GM19467 (cell line): ENCODE measurements at regions not wholly inside any gene's neighbourhood (a gene's known extent, or its start where the extent isn't known, plus 50 kb on each side); places are given as distances from the start of the nearest gene placed in this dataset.
A peak's percentile ranks its signal among the peaks of the same experiment; 100 is the strongest.
"Not testable (repeated sequence)": the region's sequence is repeated elsewhere in the genome, so short reads cannot be mapped to it uniquely, and the experiment has no call there.

ENCODE experiments used
- ATAC-seq: cut with Tn5 transposase; IDR thresholded peaks from one replicate; pipeline ENCODE4 v1.9.1; 2021; ENCODE audit warnings: mild to moderate bottlenecking, moderate library complexity; ENCODE audit not compliant: unreplicated experiment

DNA sequence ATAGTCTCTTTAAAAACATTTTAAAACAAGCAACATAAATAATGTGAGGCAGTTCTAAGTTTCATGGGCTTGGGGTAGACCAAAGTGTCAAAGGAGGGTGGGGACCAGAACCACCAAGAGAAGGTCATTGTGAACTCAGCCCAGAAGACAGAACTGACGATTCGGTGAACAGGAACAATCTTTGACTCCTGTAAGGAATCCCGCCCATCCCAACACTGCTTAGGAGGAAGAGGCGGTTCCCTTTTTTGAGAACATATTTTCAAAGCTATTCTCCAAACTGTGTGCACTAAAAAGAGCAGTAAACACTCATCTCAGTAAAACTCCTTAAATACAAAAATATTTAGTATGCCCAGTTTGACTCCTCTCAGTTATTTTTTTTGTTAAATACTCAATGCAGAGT lies 176.5 kb upstream of the TLE4 start:
- ATAC-seq: no peak

DNA sequence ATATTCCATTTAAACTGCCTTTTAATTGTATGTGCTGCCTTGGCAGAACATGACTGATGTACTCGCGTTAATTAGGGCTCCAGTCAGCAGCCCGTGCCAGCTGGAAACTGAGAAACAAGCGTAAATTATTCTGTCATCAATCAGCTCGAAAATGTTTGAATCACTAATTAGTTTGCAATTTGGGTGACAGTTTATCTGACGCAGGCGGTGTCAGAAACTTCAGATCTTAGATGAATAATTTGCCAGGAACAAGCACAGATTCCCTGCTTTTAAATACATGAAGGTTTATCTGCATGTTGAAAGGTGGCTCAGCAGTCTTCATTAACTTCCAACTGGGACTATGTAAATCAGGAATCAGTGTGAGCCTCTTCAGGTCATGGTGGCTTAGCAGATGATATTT lies 176.0 kb upstream of the TLE4 start:
- no peak for ATAC-seq

GRCh38 chr9:79396168-79396567 lies 175.6 kb upstream of the TLE4 start:
- no peak for ATAC-seq

GRCh38 chr9:79403495-79403894 lies 168.3 kb upstream of the TLE4 start:
- ATAC-seq: no peak

GRCh38 chr9:79408200-79408599 lies 163.6 kb upstream of the TLE4 start:
- ATAC-seq: no peak

DNA sequence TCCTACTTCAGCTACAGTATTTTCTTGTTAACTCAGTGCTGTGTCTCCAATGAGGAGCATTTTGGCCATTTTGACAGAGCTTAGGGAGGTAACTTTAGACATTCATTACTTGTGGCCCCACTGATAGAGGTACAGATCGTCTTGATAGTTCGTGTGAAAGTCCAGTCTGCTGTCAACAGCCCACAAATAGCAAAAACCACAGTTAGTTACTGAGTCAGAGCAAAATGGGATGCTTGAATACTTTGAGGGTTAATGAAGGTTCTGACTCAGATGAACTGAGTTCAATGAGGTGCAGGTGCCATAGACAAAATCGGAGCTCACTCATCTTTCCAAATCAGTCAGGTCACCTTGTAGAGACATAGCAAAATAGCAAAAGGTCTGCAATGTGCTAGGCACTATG lies 163.1 kb upstream of the TLE4 start:
- ATAC-seq: peak; percentile 49

DNA sequence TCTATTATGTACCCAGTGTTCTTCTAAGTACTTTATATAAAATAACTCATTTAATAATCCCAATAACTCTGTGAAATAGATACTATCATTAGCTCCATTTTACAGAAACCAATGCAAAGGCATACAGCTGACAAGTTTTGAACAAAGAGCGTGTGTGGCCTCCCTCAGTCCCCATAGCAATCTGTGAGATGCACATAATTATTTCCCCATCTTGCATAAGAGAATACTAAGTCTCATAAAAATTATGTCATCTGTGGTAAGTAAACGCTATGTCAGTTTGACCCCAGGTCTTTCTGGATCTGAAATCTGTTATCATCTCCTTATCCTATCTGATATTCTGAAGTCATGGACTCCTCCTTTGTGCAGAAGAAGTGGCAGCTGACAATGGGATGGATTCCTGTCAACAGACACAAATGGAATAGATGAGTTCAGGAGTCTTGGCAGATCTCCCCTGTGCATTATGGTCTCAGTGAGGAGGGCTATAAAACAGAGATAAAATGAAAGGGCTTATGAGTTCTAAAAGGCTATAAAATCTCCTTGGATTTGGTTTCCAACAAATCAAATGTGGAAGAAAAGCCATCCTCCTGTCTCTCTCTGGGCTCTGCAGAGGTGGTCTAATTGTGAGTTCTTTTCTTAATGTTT lies 162.5 kb upstream of the TLE4 start:
- no peak for ATAC-seq

DNA sequence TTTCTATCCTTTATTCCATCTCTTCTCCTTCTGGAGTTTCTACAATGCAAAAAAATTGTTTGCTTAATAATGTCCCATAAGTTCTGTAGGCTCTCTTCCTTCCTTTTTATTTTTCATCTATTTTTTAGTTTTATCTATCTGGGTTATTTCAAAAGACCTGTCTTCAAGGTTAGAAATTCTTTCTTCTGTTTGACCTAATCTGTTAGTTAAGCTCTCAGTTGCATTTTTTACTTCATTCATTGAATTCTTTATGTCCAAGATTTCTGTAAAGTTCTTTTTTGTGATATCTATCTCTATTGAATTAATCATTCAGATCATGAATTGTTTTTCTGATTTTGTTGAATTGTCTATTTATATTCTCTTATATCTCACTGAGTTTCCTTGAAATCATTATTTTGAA lies 145.9 kb upstream of the TLE4 start:
- ATAC-seq: no peak

DNA sequence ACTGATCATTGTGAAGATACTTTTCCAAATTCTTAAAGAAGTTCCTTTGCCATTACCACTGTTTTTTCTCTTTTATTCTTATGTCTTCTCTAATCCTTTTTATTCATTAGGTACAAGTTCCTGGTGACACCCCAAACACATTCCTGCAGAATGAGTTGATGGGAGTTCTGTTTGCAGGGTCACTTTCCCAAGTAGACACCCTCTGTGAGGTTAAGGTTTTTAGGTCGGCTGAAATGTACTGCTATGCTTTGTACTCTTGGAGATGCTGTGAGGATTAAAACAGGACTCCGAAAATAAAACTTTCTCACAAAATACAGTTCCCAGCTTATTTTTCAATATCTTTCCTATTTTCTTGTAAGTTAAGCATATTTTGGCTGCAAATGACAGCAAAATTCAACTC lies 143.3 kb upstream of the TLE4 start:
- ATAC-seq: no peak

DNA sequence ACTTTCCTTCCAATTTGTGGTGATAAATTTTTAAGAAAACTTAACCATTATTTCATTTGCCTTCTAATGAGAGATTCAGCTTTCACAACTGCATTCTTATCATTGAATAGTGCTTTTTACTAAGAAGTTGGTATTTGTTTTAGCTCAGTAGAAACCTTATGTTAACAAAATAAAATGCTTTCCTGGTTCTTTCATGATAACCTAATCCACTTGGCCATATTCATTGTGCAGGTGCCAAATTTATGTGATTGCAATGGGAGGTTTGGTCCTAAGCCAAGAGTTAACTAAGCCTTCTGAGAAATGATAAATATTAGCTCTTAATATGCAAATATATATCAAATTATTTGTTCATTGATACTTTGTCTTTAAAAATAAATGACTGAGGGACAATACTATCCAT lies 141.1 kb upstream of the TLE4 start:
- ATAC-seq: no peak

DNA sequence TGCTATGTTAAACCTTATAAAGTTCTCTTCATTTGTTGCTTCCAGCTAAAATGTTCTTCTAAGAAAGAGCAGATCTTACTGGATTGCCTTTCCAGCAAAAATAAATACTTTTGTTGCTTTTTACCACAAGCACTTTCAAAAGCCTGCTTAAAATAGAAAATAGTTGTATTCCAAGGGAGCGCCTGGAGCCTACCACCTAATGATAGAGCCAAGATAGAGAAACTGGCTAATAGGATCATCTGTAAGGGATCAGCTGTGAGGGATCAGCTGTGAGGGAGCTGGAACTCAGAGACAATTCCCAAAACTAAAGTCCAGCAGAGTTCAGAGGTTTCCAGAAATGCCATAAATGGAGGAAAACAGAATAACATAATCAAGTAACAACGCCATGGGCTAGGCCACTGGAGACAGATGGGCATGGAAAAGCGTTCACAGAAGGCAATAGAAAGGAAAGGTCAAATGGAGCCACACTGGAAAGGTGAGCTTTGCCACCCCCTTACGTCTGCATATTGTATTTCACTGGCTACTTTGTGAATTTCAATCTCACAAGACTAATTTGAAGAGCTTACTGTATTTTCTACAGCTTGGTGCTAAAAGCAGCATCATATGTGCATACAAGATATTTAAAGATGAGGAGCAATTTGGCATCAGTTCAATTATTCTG lies 140.6 kb upstream of the TLE4 start:
- ATAC-seq: no peak

GRCh38 chr9:79432485-79432884 lies 139.3 kb upstream of the TLE4 start:
- ATAC-seq: no peak

- ATAC-seq: no peak
Measured at GRCh38 chr9:79433703-79434102, 138.1 kb upstream of the TLE4 start.

DNA sequence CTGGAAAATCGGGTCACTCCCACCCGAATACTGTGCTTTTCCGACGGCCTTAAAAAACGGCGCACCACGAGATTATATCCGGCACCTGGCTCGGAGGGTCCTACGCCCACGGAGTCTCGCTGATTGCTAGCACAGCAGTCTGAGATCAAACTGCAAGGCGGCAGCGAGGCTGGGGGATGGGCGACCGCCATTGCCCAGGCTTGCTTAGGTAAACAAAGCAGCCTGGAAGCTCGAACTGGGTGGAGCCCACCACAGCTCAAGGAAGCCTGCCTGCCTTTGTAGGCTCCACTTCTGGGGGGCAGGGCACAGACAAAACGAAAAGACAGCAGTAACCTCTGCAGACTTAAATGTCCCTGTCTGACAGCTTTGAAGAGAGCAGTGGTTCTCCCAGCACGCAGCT lies 132.5 kb upstream of the TLE4 start:
- not testable (repeated sequence) for ATAC-seq

DNA sequence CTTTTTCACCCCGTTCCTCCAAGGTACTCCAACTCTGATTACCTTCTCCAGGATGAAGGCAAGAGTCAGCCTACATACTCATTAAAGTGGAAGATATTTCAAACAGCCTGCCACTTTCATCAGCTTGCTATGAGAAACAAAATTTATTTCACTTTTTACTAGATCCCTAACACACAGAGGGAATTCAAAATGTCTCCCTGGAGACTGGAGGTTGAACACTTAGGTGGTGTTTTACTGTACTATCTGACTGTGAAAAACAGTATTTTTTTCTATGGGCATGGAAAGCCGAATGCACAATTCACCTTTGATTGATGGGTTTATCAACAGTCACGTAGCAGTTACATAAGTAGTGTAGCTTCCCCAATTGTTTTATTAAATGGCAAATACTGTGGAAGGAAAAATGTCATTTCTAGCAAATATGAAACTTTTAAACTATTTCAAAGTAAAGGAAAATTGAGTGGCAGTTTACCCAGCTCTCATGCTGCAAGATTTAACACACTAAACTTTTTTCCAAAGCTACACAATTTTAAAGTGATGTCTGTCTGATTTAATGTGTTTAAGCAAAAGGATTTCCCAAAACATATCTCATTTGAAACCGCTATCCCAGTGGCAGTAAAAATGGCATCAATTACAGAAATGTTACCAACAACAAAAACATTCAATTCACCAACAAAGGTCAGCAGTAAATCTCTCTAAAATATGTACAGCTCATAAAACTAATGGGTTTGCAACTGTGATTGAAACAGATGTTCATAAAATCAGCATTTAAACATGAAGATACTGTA lies 125.0 kb upstream of the TLE4 start:
- no peak for ATAC-seq

GRCh38 chr9:79447308-79447605 lies 124.5 kb upstream of the TLE4 start:
- no peak for ATAC-seq

- ATAC-seq: no peak
Measured at GRCh38 chr9:79447762-79448161, 124.0 kb upstream of the TLE4 start.

GRCh38 chr9:79452265-79452664 lies 119.5 kb upstream of the TLE4 start:
- ATAC-seq: no peak

GRCh38 chr9:79461712-79462111 lies 110.1 kb upstream of the TLE4 start:
- no peak for ATAC-seq

DNA sequence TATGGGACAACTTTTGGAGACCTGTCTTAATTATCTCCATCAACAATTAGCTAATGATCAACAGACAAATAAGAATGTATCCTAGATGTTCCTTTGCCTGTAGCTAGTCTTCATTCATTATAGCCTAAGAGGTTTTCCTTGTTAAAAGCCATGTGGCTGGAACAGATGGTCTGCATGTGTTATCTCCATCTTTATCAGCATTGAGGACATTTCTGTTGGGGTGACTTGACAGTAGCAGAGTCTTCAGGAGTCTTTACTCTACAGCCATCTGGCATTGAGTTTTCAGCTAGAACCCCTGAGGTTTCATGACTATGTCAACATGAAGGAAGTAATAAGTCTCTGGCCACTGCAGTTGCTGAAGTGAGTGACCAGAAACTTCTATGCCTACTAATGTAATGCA lies 106.6 kb upstream of the TLE4 start:
- ATAC-seq: no peak

DNA sequence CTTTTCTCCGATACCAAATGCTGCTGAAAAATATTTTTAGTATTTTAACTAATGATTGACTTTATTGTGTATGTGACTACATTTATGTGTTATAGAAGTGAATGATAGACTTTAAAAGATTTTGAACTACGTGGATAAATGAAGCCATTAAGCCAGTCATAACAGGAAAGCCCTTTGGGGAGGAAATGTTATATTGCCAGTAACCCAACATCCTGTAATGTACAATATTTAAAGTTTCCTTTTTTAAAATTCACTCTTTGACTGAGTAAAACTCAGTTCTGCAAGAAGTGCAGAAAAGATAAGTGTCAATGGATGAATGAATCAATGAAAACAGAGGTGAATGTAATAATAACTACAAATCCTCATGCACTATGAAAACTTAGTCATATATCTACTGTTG lies 102.6 kb upstream of the TLE4 start:
- ATAC-seq: no peak

GRCh38 chr9:79470954-79471353 lies 100.8 kb upstream of the TLE4 start:
- no peak for ATAC-seq
